Panc1 (cell line): ENCODE measurements at regions not wholly inside any gene's neighbourhood (a gene's known extent, or its start where the extent isn't known, plus 50 kb on each side); places are given as distances from the start of the nearest gene placed in this dataset.

Experiments
- ATAC-seq: fragments of 200-7000 bp; cut with Tn5 transposase; 2 replicates; pipeline ENCODE4 v1.9.1; 2020; ENCODE audit warnings: mild to moderate bottlenecking, moderate library complexity
- BruUV-seq: library from RNA; stranded (reverse); fragments of 400-500 nt; replicated peaks from 2 replicates; lab custom pipeline; 2021; lab: Mats Ljungman, UMichigan
- CTCF ChIA-PET: fragments of 300-600 bp; sonication (Branson Sonifier 250); formaldehyde crosslinking; loops from one replicate; lab custom pipeline; 2022; ENCODE audit warnings: antibody characterized with exemption; lab: Charles Lee
- POLR2A ChIA-PET: fragments of 300-600 bp; sonication (Branson Sonifier 250); formaldehyde crosslinking; loops from one replicate; lab custom pipeline; 2022; ENCODE audit warnings: antibody characterized with exemption; lab: Charles Lee
- DNase-seq: peaks from one replicate; pipeline ENCODE4 v3.0.0-alpha.2; 2010; ENCODE audit warnings: low read depth, low spot score
- H3K27ac ChIP-seq: 2 replicates; pipeline ENCODE4 v1.5.1; 2011; ENCODE audit warnings: mild to moderate bottlenecking, low read length, inconsistent platforms
- H3K27me3 ChIP-seq: fragments of 200-500 bp; sonication (Bioruptor generic); 2 replicates; pipeline ENCODE4 v1.6.0; 2014; ENCODE audit warnings: low read length, inconsistent platforms; ENCODE audit not compliant: control insufficient read depth, insufficient read depth
- H3K36me3 ChIP-seq: fragments of 200-500 bp; sonication (Bioruptor generic); 2 replicates; pipeline ENCODE4 v1.5.1; 2014; ENCODE audit warnings: inconsistent platforms, mild to moderate bottlenecking, low read length, moderate library complexity; ENCODE audit not compliant: control insufficient read depth, insufficient read depth
- H3K4me1 ChIP-seq: 2 replicates; pipeline ENCODE4 v1.5.1; 2011; ENCODE audit warnings: inconsistent platforms, mild to moderate bottlenecking, low read length, moderate library complexity; ENCODE audit not compliant: control insufficient read depth, insufficient read depth
- H3K4me3 ChIP-seq, 2 experiments: 2 replicates each; pipeline ENCODE4 v1.5.1; 2011 to 2012; ENCODE audit warnings: low read depth in 2 of 2, low read length in 2 of 2, mild to moderate bottlenecking in 2 of 2, inconsistent platforms in 1 of 2, moderate library complexity in 1 of 2
- H3K9me3 ChIP-seq: fragments of 200-500 bp; sonication (Bioruptor generic); 2 replicates; pipeline ENCODE4 v1.5.1; 2014; ENCODE audit warnings: low read depth, mild to moderate bottlenecking, inconsistent platforms, low read length, moderate library complexity; ENCODE audit not compliant: control insufficient read depth, insufficient read depth
- POLR2AphosphoS5 ChIP-seq: IDR thresholded peaks from 2 replicates; pipeline ENCODE4 v1.6.1; 2012; ENCODE audit warnings: mild to moderate bottlenecking, low read depth, low read length, moderate library complexity
- SIN3A ChIP-seq: IDR thresholded peaks from 2 replicates; pipeline ENCODE4 v1.6.1; 2012; ENCODE audit warnings: low read depth, mild to moderate bottlenecking, low read length, moderate library complexity, borderline replicate concordance; ENCODE audit not compliant: insufficient read depth
- TCF7L2 ChIP-seq: IDR thresholded peaks from 2 replicates; pipeline ENCODE4 v1.6.1; 2011; ENCODE audit warnings: mild to moderate bottlenecking, low read depth, low read length, inconsistent platforms
- in situ Hi-C: cut with HindIII; loops from 2 replicates; pipeline ENCODE4 v1.10.0; 2016; ENCODE audit warnings: low sequenced_read_pairs, low pct_unique_long_range_greater_than_20kb
- intact Hi-C: fragments of 100-400 bp; cut with micrococcal nuclease; formaldehyde crosslinking; loops from one replicate; pipeline ENCODE4 v1.10.0; 2022; ENCODE audit not compliant: unreplicated experiment
- TF ChIP-seq, protein P1 (sequence below), 2 experiments: IDR thresholded peaks; 2 replicates each; pipeline ENCODE4 v1.6.1; 2011 to 2012; ENCODE audit warnings: low read depth in 2 of 2, control low read depth in 1 of 2, low read length in 1 of 2, mild to moderate bottlenecking in 1 of 2, moderate library complexity in 1 of 2; ENCODE audit not compliant: insufficient read depth in 1 of 2
- TF ChIP-seq, protein P2 (sequence below): fragments of 450-650 bp; IDR thresholded peaks from 2 replicates; pipeline ENCODE4 v1.5.1; 2017; ENCODE audit warnings: mild to moderate bottlenecking

DNA sequence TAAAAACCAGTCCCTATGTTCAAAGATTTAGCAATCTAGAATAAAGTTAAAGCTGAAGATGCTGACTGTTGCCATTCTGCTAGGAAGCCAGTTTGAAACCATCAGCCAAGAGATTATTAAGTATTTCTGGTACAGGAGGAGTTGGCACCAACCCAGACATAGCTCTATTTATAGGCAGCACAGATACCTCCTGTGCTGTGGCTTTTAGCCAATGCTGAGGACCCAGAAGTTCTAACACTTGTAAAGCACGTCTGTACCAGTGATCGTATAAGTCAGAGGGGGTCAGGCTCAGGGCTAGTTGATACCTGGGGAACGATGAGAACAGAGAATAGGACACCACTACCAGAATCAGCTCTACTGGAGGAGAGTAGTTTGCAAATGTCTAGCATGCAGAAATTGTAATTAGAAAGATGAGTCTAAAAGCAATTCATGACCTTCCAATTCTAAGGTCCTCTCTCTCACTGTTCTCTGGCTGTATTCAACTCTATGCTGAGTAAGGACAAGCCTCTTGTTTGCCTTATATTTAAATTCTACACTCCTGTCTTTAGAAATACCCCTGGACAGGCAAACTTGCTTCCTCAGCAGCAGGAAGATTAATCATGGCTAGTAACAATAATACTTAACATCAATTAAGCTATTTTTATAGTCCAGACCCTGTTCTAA, 96.8 kb upstream of the PALMD start:
- Histone ChIP-seq H3K27ac (no peak overlapping the region), H3K9me3 (no peaks in the 10 kb centered on the region), H3K36me3 (no peaks in the 10 kb centered on the region), H3K4me3 (no peak overlapping the region), H3K27me3 (no peaks in the 10 kb centered on the region), H3K4me1 (no peaks in the 10 kb centered on the region)
- no TSS peak for BruUV-seq
- intact Hi-C loops (no loop called here), in situ Hi-C loops (no loop called here)
- CTCF ChIA-PET, result no interaction called here
- ATAC-seq (no peak), DNase-seq (no peak)
- POLR2A ChIA-PET, result no interaction called here
- TF ChIP-seq POLR2AphosphoS5, result no peak
- TF ChIP-seq TCF7L2, result no peak
- TF ChIP-seq, protein P1, sequence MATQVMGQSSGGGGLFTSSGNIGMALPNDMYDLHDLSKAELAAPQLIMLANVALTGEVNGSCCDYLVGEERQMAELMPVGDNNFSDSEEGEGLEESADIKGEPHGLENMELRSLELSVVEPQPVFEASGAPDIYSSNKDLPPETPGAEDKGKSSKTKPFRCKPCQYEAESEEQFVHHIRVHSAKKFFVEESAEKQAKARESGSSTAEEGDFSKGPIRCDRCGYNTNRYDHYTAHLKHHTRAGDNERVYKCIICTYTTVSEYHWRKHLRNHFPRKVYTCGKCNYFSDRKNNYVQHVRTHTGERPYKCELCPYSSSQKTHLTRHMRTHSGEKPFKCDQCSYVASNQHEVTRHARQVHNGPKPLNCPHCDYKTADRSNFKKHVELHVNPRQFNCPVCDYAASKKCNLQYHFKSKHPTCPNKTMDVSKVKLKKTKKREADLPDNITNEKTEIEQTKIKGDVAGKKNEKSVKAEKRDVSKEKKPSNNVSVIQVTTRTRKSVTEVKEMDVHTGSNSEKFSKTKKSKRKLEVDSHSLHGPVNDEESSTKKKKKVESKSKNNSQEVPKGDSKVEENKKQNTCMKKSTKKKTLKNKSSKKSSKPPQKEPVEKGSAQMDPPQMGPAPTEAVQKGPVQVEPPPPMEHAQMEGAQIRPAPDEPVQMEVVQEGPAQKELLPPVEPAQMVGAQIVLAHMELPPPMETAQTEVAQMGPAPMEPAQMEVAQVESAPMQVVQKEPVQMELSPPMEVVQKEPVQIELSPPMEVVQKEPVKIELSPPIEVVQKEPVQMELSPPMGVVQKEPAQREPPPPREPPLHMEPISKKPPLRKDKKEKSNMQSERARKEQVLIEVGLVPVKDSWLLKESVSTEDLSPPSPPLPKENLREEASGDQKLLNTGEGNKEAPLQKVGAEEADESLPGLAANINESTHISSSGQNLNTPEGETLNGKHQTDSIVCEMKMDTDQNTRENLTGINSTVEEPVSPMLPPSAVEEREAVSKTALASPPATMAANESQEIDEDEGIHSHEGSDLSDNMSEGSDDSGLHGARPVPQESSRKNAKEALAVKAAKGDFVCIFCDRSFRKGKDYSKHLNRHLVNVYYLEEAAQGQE (IDR thresholded peaks at IDR 0.05; ENCODE audit: insufficient read depth in 1 of 2, low read depth in 2 of 2, low read length in 1 of 2), result no peak
- no peak for TF ChIP-seq SIN3A
- TF ChIP-seq, protein P2, sequence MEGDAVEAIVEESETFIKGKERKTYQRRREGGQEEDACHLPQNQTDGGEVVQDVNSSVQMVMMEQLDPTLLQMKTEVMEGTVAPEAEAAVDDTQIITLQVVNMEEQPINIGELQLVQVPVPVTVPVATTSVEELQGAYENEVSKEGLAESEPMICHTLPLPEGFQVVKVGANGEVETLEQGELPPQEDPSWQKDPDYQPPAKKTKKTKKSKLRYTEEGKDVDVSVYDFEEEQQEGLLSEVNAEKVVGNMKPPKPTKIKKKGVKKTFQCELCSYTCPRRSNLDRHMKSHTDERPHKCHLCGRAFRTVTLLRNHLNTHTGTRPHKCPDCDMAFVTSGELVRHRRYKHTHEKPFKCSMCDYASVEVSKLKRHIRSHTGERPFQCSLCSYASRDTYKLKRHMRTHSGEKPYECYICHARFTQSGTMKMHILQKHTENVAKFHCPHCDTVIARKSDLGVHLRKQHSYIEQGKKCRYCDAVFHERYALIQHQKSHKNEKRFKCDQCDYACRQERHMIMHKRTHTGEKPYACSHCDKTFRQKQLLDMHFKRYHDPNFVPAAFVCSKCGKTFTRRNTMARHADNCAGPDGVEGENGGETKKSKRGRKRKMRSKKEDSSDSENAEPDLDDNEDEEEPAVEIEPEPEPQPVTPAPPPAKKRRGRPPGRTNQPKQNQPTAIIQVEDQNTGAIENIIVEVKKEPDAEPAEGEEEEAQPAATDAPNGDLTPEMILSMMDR, result no peak

DNA sequence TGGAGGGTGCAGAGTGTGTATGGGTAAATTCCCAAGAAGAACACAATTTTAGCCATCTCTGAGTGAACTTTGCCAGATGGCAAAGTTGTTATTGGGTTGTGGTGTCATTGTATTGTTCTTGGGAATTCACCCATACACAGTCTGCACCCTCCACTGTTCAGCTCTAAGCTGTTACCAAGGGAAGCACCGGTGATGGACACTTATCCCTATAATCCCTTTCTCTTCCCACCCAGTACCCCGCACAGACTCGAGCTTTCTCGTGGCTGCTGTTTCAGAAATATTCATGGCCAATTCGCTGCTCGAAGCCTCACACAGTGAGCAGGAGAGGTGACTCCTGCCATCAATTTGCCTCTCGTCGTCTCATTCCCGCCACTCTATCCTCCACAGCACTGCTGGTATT, 95.7 kb upstream of the PALMD start:
- in situ Hi-C loops (no loop called here), intact Hi-C loops (no loop called here)
- DNase-seq (no peak), ATAC-seq (no peak)
- no peaks in the 10 kb centered on the region for H3K4me1 ChIP-seq
- no peaks in the 10 kb centered on the region for H3K27me3 ChIP-seq
- H3K9me3 ChIP-seq, result no peaks in the 10 kb centered on the region
- ChIA-PET POLR2A (no interaction called here), CTCF (no interaction called here)
- H3K4me3 ChIP-seq, result no peak overlapping the region
- TF ChIP-seq, protein P2, result no peak
- TF ChIP-seq, protein P1 (IDR thresholded peaks at IDR 0.05; ENCODE audit: insufficient read depth in 1 of 2, low read depth in 2 of 2, low read length in 1 of 2), result no peak
- TF ChIP-seq SIN3A (no peak), TCF7L2 (no peak), POLR2AphosphoS5 (no peak)
- H3K27ac ChIP-seq, result no peak overlapping the region
- H3K36me3 ChIP-seq, result no peaks in the 10 kb centered on the region
- no TSS peak for BruUV-seq
